Stimulated activated CD8-positive, alpha-beta memory T cell treated with anti-CD3 and anti-CD28 coated beads, Interleukin-15, amount 100 ng/mL, for 48 hours (primary cell): ENCODE measurements at regions not wholly inside any gene's neighbourhood (a gene's known extent, or its start where the extent isn't known, plus 50 kb on each side); places are given as distances from the start of the nearest gene placed in this dataset.

Experiments
- DNase-seq, 2 donors: peaks; one replicate each; pipeline ENCODE4 v3.0.0-alpha.2; 2020; ENCODE audit warnings: low read depth in 2 of 2

DNA sequence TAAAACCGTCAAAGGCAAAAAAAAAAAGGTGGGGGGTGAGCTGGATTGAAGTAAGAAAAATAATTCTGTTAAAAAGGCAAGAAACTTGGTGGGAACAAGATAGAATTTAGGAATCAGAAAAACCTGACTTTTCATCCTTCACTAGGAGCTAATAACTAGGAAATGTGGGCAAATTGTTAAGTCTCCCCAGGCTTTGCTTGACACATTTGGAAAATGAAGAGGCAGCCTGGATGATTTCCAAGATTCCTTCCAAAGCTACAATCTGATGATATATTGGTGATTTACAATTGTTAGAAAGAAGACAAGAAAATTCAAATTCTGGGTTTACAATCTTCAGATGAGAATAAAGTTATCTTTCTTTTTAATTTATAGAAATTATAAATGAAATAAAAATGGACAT lies 1062.5 kb downstream of the ADGRL3 start:
- DNase-seq, result no peak

DNA sequence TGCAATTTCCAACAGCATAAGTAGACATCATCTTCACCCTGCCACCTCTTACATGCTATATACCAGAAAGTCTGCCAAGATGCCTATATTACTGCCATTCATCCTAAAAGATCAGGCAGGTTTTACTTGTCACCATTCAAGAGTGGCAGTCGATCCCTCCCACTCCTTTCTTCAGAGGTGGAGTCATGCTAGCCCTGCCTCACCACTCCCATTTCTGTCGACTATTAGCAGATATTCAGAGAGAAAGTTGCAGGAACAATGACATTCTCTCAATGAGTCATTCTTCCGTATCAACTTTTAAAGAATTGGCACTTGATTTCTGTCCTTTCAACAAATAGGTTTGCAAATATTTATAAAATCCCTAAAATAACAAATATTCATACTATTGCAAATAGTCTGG lies 1060.1 kb downstream of the ADGRL3 start:
- DNase-seq, result no peak

DNA sequence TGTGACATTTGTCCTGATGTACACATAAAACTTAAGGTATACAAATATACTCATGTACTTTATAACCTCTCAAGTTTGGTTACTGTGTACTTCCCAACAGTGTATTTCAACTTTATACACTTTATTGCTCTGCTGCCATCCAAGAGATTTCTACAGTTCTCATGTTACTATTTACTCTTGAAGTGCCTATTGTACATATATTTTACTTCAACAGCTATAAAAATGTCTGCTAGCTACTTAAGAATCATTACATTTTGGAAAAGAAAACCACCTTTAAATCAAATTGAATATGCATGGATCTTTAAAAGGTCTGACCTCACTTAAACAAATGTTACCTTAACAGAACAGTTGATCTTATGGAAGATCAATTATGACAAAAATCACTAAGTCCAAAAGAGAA lies 1056.4 kb downstream of the ADGRL3 start:
- DNase-seq, result no peak

DNA sequence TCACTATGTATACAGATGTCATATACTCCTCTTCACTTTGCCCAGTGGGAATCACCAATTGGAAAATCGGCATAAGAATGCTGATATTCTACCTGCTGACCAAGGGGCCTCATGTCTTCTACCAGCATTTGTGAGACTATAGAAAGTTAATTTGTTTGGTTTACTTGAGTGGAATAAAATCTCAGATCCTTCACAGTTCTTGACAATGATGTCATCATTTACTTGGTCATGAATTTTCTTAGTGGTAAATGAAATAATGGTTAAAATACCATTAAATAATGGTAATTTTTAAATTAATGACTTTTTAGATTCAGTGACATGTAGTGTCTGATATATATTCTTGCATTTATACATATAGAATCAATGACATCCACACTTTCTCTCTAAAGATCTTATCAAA lies 1052.6 kb downstream of the ADGRL3 start:
- no peak for DNase-seq

DNA sequence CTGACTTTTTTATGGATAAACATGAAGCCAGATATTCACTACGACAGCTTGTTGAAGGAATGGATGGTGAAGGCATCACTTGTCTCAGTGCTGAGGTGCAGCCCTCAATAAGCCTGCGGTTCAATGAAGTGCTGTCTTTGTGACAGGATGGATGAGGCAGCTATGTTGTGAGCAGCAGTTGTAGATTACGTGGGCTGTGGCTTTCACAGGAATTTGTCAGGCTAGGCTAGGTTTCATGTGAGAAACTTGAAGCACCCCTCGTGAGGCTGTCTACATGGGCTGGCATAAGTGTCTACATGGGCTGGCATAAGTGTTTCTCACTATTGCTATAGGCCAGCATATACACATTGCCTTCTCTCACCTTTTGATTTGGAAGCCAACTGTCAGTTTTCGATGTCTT lies 1050.0 kb downstream of the ADGRL3 start:
- no peak for DNase-seq

DNA sequence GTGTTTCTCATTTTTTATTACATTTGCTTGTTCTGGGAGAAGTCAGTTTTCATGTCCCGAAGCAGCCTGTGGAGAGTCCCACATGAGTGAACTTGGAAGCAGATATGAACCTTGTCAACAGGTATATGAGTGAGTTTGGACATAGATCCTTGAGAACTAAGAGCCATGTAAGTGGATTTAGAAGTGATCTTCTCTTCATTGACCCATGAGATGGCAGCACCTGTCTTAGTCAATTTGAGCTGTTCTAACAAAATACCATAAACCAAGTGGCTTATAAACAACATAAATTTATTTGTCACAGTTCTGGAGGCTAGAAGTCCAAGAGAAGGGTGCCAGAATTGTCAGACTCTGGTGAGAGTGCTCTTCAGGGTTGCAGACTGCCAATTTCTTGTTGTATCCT lies 1043.8 kb downstream of the ADGRL3 start:
- DNase-seq, result no peak

DNA sequence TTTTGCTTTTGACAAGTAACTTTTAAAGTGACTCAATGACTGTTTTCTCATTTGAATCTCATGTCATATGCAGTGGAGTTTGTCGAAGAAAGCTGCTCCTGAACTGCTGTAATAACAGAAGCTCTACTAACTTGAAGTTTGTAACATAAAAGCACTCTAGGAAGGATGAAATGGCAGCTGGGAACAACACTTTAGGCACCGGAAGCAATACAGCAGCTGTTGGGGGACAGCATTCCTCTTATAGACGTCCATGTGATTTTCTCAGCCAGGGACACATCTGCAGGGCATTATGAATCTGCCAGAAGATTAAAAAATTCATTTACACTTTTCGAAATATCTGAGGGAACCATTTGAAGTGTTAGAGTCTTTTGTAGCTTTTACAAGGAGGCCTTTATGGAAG lies 1035.8 kb downstream of the ADGRL3 start:
- DNase-seq, result no peak

DNA sequence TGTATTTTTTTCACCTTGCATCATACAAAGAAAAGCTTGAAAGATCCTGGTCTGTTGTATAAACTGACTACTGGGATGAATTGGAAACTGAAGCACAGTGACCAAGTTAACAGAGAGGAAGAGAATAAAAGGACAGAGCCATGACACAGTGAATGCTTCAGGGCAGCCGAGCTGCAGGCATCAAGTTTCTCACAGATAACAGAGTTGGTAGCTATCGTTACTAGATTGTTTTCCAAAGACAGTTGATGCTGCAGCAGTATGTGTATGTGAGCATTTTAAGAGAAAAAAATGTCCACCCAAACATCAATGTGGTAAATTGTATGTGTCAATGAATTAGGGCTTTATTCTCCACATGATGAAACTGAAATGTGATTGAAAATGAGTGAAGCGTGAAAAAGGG lies 1032.7 kb downstream of the ADGRL3 start:
- DNase-seq, result no peak

DNA sequence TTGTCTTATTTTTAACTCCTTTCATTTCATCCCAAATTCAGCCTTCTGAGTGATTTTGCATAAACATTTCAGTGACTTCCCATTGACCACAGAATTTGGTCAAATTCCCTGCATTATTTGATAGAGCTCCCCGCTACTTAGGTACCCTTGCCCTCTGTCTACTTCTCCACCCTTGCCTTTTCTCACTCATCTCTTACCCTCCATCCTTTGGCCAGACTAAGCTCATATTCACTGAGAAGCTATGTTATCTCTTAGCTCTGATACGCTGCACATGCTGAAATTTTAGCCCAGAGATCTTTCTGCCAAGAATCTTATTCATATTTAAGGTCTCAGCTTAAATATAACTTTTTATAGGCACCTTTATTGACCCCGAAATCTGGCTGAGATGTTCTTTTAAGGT lies 1031.9 kb downstream of the ADGRL3 start:
- DNase-seq, result no peak

DNA sequence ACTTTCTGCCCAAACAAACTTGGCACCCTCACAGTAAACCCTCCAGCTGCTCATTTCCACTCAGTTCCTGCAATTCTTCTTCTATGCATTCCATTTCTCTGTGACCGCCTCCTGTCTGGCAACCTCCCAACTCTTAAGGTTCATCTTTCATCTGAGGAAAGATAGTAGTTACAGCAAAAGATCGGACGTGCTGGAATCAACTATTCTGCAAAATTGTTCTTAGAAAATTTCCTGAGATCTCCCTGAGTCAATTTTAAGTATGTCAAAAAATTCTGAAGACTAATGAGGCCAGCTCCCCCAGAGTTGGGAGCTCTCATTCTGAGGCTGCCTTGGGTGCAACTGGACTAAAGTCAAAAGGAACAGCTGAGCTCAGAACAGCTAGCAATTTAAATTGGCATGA lies 1026.0 kb downstream of the ADGRL3 start:
- DNase-seq, result no peak

DNA sequence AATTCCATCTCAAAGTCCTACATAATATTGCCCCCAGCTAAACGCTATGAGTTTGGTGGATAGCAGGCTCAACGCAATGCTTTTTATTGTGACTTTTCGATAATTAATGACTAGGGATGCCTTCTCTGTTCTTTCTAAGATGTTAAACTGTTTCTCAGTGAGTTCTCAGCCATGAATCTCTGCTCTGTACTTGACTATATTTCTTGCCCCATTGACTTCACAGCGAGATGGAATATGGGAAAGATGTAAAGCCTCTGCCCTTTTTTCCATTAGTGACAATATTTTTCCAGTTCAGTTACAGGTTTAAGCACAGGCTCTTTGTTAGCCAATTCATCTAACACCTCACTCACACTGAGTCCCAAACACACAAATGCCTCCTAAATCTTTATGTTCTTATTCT lies 1022.0 kb downstream of the ADGRL3 start:
- no peak for DNase-seq

DNA sequence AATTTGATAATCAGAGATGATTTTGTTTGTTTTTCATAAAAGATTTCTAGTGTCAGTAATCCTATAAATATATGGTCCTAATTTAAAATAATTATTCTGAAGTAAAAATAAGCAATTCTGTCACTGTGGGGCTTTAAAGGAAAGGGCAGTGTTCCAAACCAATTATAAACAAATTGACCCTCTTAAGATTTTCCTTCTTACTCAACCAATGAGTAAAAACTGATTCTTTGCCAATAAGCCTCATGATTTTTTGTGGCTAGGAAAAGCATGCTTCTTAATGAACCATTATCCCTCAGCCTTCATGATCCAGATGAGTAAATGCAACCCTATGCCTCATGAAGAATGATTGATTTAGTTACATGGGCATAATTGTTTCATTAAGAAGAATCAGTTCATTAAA lies 1010.4 kb downstream of the ADGRL3 start:
- DNase-seq, result no peak

DNA sequence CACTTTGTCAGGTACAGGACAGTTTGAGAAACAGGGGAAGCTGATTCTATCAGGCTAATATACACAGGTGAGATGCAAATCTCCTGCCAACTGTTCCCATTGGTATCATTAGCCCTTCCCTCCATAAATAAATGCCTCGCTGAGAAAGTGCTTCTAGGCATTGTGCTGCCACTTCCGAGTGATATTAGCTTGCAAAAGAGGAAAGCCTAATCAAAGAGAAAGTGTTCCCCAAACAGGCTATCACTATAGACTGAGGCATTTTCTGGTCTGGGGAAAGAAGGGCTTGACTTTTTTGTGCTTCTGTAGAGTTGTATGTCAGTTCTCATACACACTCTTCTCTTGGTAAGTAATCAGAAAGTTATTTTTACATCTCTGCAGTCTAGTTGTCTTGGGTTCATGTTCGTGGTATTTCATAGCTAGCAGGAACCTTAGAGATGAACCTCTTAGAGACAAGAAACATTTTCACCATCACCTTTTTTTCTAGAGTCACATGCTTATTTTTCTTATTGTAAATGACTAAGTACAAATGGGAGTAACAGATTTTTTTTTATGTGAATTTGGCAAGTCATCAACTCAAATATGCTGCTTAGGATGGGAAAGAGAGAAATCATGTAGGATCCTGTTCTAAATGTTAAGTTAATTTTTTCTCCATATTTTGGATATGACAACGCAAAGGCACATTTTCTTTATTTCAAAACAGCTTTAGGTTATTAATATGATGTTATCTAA lies 1009.8 kb downstream of the ADGRL3 start:
- DNase-seq, result no peak

DNA sequence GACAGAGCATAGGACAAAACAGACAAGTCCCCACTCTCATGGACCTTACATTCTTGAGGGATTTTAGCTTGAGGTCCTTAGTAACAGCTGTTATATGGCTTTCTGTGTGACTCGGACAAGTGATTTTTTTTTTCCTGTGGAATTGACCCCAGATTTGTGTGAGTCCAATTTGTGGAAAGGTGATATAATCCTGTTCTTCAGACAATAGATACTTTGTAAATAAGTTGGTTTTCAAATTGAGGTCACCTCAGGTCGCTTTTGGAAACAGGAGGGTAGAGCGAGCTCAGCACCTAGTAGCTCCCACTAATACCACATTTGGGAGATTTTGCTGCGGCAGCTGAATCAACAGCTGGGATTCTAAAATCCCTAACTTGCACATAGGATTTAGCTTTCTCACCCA lies 1008.8 kb downstream of the ADGRL3 start:
- DNase-seq, result no peak

DNA sequence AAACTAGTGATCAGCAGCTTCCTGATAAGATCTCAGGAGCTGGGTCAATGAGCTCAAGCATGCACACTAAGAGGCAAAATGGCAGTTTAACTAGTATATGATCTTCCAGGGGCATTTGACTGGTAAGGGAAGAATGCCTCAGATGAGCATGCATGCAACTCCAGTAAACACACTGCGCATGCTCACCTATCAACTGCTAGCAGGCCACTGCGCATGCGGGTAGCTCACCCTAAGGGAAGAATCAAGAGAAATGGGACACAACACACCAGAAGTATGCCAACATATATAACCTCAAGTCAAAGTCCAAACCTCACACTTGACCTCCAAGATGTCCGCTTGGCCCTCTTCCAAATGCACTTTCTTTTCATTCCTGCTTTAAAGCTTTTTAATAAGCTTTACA lies 1004.0 kb downstream of the ADGRL3 start:
- no peak for DNase-seq

DNA sequence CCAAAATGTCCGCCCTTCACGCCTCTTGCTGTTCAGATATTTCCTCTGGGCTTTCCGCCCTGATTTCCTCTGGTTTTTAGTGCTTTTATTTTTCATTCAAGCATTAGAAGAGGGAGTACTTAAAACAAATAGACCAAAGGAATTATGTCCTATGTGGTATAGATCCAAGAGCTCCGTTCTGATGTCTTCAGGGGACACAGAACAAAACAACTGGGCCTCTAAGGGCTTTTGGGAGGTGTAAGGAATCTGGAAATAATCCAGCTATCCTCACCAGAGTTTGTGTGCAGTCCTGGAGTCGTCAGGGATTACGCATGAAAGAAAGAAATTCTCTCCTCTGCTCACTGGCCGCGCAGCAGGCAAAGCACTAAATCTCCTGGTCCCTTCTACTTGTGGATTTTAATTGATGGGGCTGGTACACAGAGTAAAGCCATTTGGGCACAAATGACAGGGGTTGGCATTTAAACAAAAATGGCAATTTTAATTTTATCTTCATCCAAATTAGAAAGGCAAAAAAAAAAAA lies 999.2 kb downstream of the ADGRL3 start:
- no peak for DNase-seq

DNA sequence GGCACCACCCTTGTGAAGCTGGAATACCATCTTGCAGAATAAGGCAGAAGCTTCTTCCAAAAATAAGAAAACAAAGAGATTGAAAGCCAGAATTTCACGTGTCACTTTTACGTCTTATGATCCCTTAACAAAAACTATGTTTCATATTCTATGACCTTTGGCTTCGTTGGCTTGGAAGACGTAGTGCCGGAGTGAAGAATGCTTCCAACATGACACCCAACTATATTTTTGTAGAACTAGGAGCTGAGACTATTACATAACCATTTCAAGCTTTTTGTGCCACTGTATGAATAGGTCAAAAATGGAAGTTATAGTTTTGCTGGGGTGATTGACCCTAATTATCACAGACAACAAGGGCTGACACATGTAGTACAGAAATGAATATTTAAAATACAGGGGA lies 996.2 kb downstream of the ADGRL3 start:
- no peak for DNase-seq

DNA sequence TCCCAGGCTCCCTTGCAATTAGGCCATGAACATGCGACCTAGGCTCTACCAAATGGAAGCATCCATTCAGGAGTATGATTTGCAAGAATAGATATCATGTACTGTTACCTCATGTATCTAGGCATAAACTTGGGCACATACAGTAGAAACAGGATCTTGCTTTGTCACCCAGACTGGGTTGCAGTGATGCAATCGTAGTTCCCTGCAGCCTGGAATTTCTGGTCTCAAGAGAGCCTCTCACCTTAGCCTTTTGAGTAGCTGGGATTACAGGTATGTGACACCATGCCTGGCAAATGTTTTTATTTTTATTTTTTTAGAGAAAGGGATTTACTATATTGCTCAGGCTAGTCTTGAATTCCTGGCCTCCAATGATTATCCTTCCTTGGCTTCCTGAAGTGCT lies 994.2 kb downstream of the ADGRL3 start:
- no peak for DNase-seq

DNA sequence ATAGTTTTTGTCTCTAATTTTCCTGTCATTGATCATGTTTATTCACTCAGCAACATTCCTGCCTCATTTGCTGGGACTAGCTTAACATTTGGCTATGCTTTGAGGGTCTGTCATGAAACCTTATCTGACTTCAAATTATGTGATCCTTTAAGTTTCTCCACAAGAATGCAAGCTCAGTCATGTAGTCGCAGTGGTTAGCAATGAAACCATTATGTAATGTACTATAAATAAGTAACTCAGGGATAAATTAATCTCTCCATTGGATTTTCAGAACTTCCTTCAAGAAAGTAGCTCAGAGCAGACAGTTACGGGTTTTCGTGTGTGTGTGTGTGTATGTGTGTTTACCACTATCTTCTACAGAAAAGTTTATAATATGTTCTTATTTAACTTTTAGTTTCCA lies 993.6 kb downstream of the ADGRL3 start:
- no peak for DNase-seq

DNA sequence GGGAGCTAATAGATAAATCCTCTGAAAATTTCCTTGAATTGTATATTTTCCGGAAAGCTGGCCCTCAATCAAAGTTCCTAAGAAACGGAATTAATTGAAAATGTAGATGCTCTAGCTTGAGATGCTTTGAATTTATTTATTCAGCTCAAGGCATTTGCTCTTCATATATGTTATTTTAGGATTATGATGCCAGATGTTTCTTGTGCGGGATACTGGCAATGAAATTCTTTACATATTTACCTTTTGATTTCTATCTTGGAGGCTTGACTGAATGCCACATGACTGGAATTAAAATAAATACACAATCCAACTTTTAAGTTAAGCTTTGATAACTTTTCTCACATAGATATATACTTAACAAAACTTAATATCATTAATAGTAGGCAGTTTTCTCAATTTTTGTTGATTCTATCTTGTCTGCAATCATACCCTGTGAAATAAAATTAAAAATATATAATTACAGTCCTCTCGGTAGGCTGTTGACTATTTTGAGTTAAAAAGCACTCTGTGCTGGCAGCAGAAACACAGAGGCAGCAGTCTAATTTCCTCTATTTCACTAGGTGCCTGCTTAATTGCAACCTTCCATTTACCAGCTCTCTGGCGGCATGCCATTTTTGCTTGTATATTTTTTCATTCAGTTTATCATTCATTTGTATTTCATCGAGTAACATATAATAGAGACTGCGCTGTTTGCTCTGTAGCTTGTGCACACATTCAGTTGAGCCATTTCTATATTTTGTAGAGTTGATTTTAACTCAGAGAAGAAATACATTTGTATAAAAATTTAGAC lies 991.5 kb downstream of the ADGRL3 start:
- no peak for DNase-seq

DNA sequence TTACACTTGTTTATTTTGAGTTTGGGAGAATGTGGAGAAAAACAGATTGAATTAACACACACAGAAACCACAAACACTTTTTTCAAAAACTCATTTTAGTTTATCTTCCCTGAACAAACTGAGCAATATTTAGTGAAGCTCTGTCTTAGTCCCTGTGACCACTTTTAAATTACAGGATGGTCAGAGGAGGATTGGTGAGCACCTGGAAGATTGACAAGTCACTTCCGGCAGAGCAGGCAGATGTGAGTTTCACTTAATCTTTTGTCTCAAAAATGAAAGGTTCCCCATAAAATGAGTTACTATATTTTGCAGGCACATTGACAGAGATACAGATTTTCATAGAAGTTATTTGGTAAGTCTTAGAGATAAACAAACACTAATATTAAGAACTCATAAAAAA lies 970.1 kb downstream of the ADGRL3 start:
- DNase-seq, result no peak

DNA sequence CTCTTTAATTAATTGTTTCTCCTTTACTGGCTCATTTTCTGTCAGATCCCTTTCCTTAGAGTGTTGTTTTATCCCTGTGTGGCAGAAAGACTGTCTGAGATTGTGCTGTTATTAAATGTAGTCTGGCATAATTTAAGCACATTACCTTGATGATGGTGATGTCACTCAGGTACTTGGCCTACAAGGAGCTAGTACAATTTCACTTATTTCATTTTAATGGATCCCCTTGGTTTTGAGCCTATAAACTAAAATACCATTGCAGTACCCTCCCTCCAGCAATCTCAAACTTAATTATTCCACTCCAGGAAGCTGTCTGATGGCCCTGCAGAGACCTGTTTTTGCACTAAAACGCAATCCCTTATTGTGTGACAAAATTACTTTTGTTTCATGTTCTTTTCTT lies 968.6 kb downstream of the ADGRL3 start:
- no peak for DNase-seq

DNA sequence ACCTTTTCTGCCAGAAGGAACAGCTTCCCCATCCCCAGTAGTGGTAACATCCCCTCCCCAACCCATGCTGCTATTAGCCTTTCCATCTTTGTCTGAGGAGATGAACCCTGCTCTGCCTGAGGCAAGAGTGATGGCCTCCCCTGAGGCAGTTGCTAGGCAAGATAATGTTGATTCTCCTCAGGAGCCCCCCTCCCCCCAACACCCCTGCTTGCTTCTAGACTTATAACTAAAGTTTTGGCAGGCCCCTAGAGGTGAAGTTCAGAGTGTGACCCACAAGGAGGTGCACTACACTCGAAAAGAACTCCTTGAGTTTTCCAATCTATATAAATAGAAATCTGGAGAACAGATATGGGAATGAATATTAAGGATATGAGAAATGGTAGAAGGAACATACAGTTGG lies 962.5 kb downstream of the ADGRL3 start:
- DNase-seq, result no peak
